ENCODE measurements at regions not wholly inside any gene's neighbourhood (a gene's known extent, or its start where the extent isn't known, plus 50 kb on each side); places are given as distances from the start of the nearest gene placed in this dataset.
"Not testable (repeated sequence)": the region's sequence is repeated elsewhere in the genome, so short reads cannot be mapped to it uniquely, and the experiment has no call there.

- Histone ChIP-seq H3K9ac (ENCODE audit: low read depth, low read length) (no peak overlapping the region), H3K4me3 (ENCODE audit: low read depth, low read length) (no peak overlapping the region), H3K9me3 (ENCODE audit: control insufficient read depth, insufficient read depth, low read length) (no peaks in the 10 kb centered on the region), H3K27me3 (ENCODE audit: control insufficient read depth, insufficient read depth, low read length) (no peaks in the 10 kb centered on the region), H3K4me1 (ENCODE audit: control insufficient read depth, insufficient read depth, low read length) (no peaks in the 10 kb centered on the region), H3K36me3 (ENCODE audit: control insufficient read depth, insufficient read depth, low read length) (no peaks in the 10 kb centered on the region)
These were observed 55.9 kb upstream of the KCNK12 start for GRCh38 chr2:47626664-47627063.

DNA sequence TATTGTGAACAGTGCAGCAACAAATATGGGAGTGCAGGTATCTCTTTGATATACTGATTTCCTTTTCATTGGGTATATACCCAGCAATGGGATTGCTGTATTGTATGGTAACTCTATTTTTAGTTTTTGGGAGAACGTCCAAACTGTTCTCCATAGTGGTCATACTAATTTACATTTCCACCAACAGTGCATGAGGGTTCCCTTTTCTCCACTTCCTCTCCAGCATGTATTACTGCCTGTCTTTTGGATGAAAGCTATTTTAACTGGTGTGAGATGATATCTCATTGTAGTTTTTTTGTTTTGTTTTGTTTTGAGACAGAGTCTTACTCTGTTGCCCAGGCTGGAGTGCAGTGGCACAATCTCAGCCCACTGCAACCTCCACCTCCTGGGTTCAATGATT lies 52.4 kb upstream of the KCNK12 start:
- not testable (repeated sequence) for H3K4me3 ChIP-seq (ENCODE audit: low read depth, low read length); H3K9me3 ChIP-seq (ENCODE audit: control insufficient read depth, insufficient read depth, low read length); H3K36me3 ChIP-seq (ENCODE audit: control insufficient read depth, insufficient read depth, low read length); H3K9ac ChIP-seq (ENCODE audit: low read depth, low read length); H3K27me3 ChIP-seq (ENCODE audit: control insufficient read depth, insufficient read depth, low read length); H3K4me1 ChIP-seq (ENCODE audit: control insufficient read depth, insufficient read depth, low read length)

GRCh38 chr2:47620770-47621437 lies 50.1 kb upstream of the KCNK12 start:
- Histone ChIP-seq H3K27me3 (ENCODE audit: control insufficient read depth, insufficient read depth, low read length) (no peaks in the 10 kb centered on the region), H3K4me3 (ENCODE audit: low read depth, low read length) (no peak overlapping the region), H3K9ac (ENCODE audit: low read depth, low read length) (no peak overlapping the region)

More at GRCh38 chr2:47620770-47621437, 50.1 kb upstream of the KCNK12 start:
- no peaks in the 10 kb centered on the region for H3K36me3 ChIP-seq (ENCODE audit: control insufficient read depth, insufficient read depth, low read length)
- H3K9me3 ChIP-seq (ENCODE audit: control insufficient read depth, insufficient read depth, low read length), result no peaks in the 10 kb centered on the region
- peaks cover 4% of the 10 kb centered on the region for H3K4me1 ChIP-seq (ENCODE audit: control insufficient read depth, insufficient read depth, low read length)
